ENCODE measurements at regions not wholly inside any gene's neighbourhood (a gene's known extent, or its start where the extent isn't known, plus 50 kb on each side); places are given as distances from the start of the nearest gene placed in this dataset.

GRCh38 chr5:160929360-160929759 is 77.3 kb upstream of the ATP10B start:
- DNase-seq (no peak), ATAC-seq (ENCODE audit: low read depth in 2 of 2) (no peak)
- Histone ChIP-seq H3K27me3 (ENCODE audit: control insufficient read depth, insufficient read depth, low read length) (no peaks in the 10 kb centered on the region), H3K9me3 (ENCODE audit: control insufficient read depth in 2 of 2, low read length in 2 of 2) (no peaks in the 10 kb centered on the region), H3K27ac (ENCODE audit: insufficient read depth, low read length, poor library complexity, severe bottlenecking) (no peak overlapping the region), H3K4me1 (ENCODE audit: control insufficient read depth, insufficient read depth, low read length, poor library complexity, severe bottlenecking) (no peaks in the 10 kb centered on the region), H3K36me3 (ENCODE audit: control insufficient read depth, insufficient read depth, low read length) (no peaks in the 10 kb centered on the region), H3K4me3 (ENCODE audit: low read depth, low read length) (no peak overlapping the region)
- Mint-ChIP-seq H3K27ac (no peak overlapping the region), H3K27me3 (no peaks in the 10 kb centered on the region), H3K9me3 (peaks cover 0 to 3% (median 0%) of the 10 kb centered on the region in 7 donors), H3K4me3 (no peak overlapping the region), H3K4me1 (no peaks in the 10 kb centered on the region), H3K36me3 (no peaks in the 10 kb centered on the region)

- H3K4me3 Mint-ChIP-seq = no peak overlapping the region
- H3K9me3 Mint-ChIP-seq = no peaks in the 10 kb centered on the region
- Histone ChIP-seq H3K27me3 (ENCODE audit: control insufficient read depth, insufficient read depth, low read length) (no peaks in the 10 kb centered on the region), H3K4me1 (ENCODE audit: control insufficient read depth, insufficient read depth, low read length, poor library complexity, severe bottlenecking) (no peaks in the 10 kb centered on the region), H3K36me3 (ENCODE audit: control insufficient read depth, insufficient read depth, low read length) (no peaks in the 10 kb centered on the region), H3K4me3 (ENCODE audit: low read depth, low read length) (no peak overlapping the region), H3K9me3 (ENCODE audit: control insufficient read depth in 2 of 2, low read length in 2 of 2) (no peaks in the 10 kb centered on the region), H3K27ac (ENCODE audit: insufficient read depth, low read length, poor library complexity, severe bottlenecking) (no peak overlapping the region)
- ATAC-seq (ENCODE audit: low read depth in 2 of 2) (no peak), DNase-seq (no peak)
- H3K36me3 Mint-ChIP-seq = no peaks in the 10 kb centered on the region
- H3K4me1 Mint-ChIP-seq = no peaks in the 10 kb centered on the region
- no peak overlapping the region for H3K27ac Mint-ChIP-seq
- H3K27me3 Mint-ChIP-seq = no peaks in the 10 kb centered on the region
Observed at GRCh38 chr5:160926428-160926827, 74.4 kb upstream of the ATP10B start.

GRCh38 chr5:160925281-160925680 is 73.3 kb upstream of the ATP10B start:
- Histone ChIP-seq H3K9me3 (ENCODE audit: control insufficient read depth in 2 of 2, low read length in 2 of 2) (no peaks in the 10 kb centered on the region), H3K27me3 (ENCODE audit: control insufficient read depth, insufficient read depth, low read length) (no peaks in the 10 kb centered on the region), H3K4me1 (ENCODE audit: control insufficient read depth, insufficient read depth, low read length, poor library complexity, severe bottlenecking) (no peaks in the 10 kb centered on the region), H3K27ac (ENCODE audit: insufficient read depth, low read length, poor library complexity, severe bottlenecking) (no peak overlapping the region), H3K36me3 (ENCODE audit: control insufficient read depth, insufficient read depth, low read length) (no peaks in the 10 kb centered on the region), H3K4me3 (ENCODE audit: low read depth, low read length) (no peak overlapping the region)
- DNase-seq = no peak
- H3K9me3 Mint-ChIP-seq = no peaks in the 10 kb centered on the region
- no peak overlapping the region for H3K4me3 Mint-ChIP-seq
- H3K27me3 Mint-ChIP-seq = no peaks in the 10 kb centered on the region
- H3K27ac Mint-ChIP-seq = no peak overlapping the region
- ATAC-seq (ENCODE audit: low read depth in 2 of 2) = no peak
- no peaks in the 10 kb centered on the region for H3K36me3 Mint-ChIP-seq
- no peaks in the 10 kb centered on the region for H3K4me1 Mint-ChIP-seq

GRCh38 chr5:160923936-160924710 is 72.1 kb upstream of the ATP10B start:
- Histone ChIP-seq H3K4me1 (ENCODE audit: control insufficient read depth, insufficient read depth, low read length, poor library complexity, severe bottlenecking) (no peaks in the 10 kb centered on the region), H3K27me3 (ENCODE audit: control insufficient read depth, insufficient read depth, low read length) (no peaks in the 10 kb centered on the region), H3K27ac (ENCODE audit: insufficient read depth, low read length, poor library complexity, severe bottlenecking) (no peak overlapping the region), H3K4me3 (ENCODE audit: low read depth, low read length) (no peak overlapping the region), H3K9me3 (ENCODE audit: control insufficient read depth in 2 of 2, low read length in 2 of 2) (no peaks in the 10 kb centered on the region), H3K36me3 (ENCODE audit: control insufficient read depth, insufficient read depth, low read length) (no peaks in the 10 kb centered on the region)
- Mint-ChIP-seq H3K27me3 (no peaks in the 10 kb centered on the region), H3K36me3 (no peaks in the 10 kb centered on the region), H3K4me3 (no peak overlapping the region), H3K9me3 (no peaks in the 10 kb centered on the region), H3K27ac (no peak overlapping the region), H3K4me1 (no peaks in the 10 kb centered on the region)
- DNase-seq (no peak), ATAC-seq (ENCODE audit: low read depth in 2 of 2) (no peak)

GRCh38 chr5:160923411-160923810 is 71.4 kb upstream of the ATP10B start:
- no peaks in the 10 kb centered on the region for H3K9me3 ChIP-seq (ENCODE audit: control insufficient read depth in 2 of 2, low read length in 2 of 2)
- H3K27me3 Mint-ChIP-seq = no peaks in the 10 kb centered on the region
- DNase-seq (no peak), ATAC-seq (ENCODE audit: low read depth in 2 of 2) (no peak)
- no peak overlapping the region for H3K4me3 ChIP-seq (ENCODE audit: low read depth, low read length)
- H3K4me3 Mint-ChIP-seq = no peak overlapping the region
- no peaks in the 10 kb centered on the region for H3K36me3 Mint-ChIP-seq
- no peaks in the 10 kb centered on the region for H3K9me3 Mint-ChIP-seq
- no peak overlapping the region for H3K27ac Mint-ChIP-seq
- H3K4me1 Mint-ChIP-seq = no peaks in the 10 kb centered on the region
- no peaks in the 10 kb centered on the region for H3K36me3 ChIP-seq (ENCODE audit: control insufficient read depth, insufficient read depth, low read length)
- no peaks in the 10 kb centered on the region for H3K4me1 ChIP-seq (ENCODE audit: control insufficient read depth, insufficient read depth, low read length, poor library complexity, severe bottlenecking)
- no peak overlapping the region for H3K27ac ChIP-seq (ENCODE audit: insufficient read depth, low read length, poor library complexity, severe bottlenecking)
- H3K27me3 ChIP-seq (ENCODE audit: control insufficient read depth, insufficient read depth, low read length) = no peaks in the 10 kb centered on the region

- ATAC-seq (ENCODE audit: low read depth in 2 of 2) = no peak
- Histone ChIP-seq H3K27me3 (ENCODE audit: control insufficient read depth, insufficient read depth, low read length) (no peaks in the 10 kb centered on the region), H3K4me3 (ENCODE audit: low read depth, low read length) (no peak overlapping the region), H3K36me3 (ENCODE audit: control insufficient read depth, insufficient read depth, low read length) (no peaks in the 10 kb centered on the region), H3K9me3 (ENCODE audit: control insufficient read depth in 2 of 2, low read length in 2 of 2) (no peaks in the 10 kb centered on the region), H3K27ac (ENCODE audit: insufficient read depth, low read length, poor library complexity, severe bottlenecking) (no peak overlapping the region), H3K4me1 (ENCODE audit: control insufficient read depth, insufficient read depth, low read length, poor library complexity, severe bottlenecking) (no peaks in the 10 kb centered on the region)
- H3K4me3 Mint-ChIP-seq = no peak overlapping the region
- no peaks in the 10 kb centered on the region for H3K27me3 Mint-ChIP-seq
- no peaks in the 10 kb centered on the region for H3K4me1 Mint-ChIP-seq
- no peaks in the 10 kb centered on the region for H3K36me3 Mint-ChIP-seq
- no peak for DNase-seq
- H3K27ac Mint-ChIP-seq = no peak overlapping the region
- no peaks in the 10 kb centered on the region for H3K9me3 Mint-ChIP-seq
Observed at GRCh38 chr5:160922311-160922710, 70.3 kb upstream of the ATP10B start.

- DNase-seq (no peak), ATAC-seq (ENCODE audit: low read depth in 2 of 2) (no peak)
- H3K27ac ChIP-seq (ENCODE audit: insufficient read depth, low read length, poor library complexity, severe bottlenecking) = no peak overlapping the region
- no peaks in the 10 kb centered on the region for H3K4me1 Mint-ChIP-seq
- H3K27ac Mint-ChIP-seq = no peak overlapping the region
- no peaks in the 10 kb centered on the region for H3K4me1 ChIP-seq (ENCODE audit: control insufficient read depth, insufficient read depth, low read length, poor library complexity, severe bottlenecking)
- no peaks in the 10 kb centered on the region for H3K27me3 Mint-ChIP-seq
- no peaks in the 10 kb centered on the region for H3K9me3 Mint-ChIP-seq
- H3K36me3 ChIP-seq (ENCODE audit: control insufficient read depth, insufficient read depth, low read length) = no peaks in the 10 kb centered on the region
- no peaks in the 10 kb centered on the region for H3K9me3 ChIP-seq (ENCODE audit: control insufficient read depth in 2 of 2, low read length in 2 of 2)
- no peak overlapping the region for H3K4me3 ChIP-seq (ENCODE audit: low read depth, low read length)
- H3K4me3 Mint-ChIP-seq = no peak overlapping the region
- H3K27me3 ChIP-seq (ENCODE audit: control insufficient read depth, insufficient read depth, low read length) = no peaks in the 10 kb centered on the region
- no peaks in the 10 kb centered on the region for H3K36me3 Mint-ChIP-seq
Observed at GRCh38 chr5:160921423-160922285, 69.6 kb upstream of the ATP10B start.
